GM04504 (cell line): ENCODE measurements at regions not wholly inside any gene's neighbourhood (a gene's known extent, or its start where the extent isn't known, plus 50 kb on each side); places are given as distances from the start of the nearest gene placed in this dataset.
"Not testable (repeated sequence)": the region's sequence is repeated elsewhere in the genome, so short reads cannot be mapped to it uniquely, and the experiment has no call there.

Experiments used
- DNase-seq: peaks from one replicate; pipeline ENCODE4 v3.0.0-alpha.2; 2012; ENCODE audit warnings: low read depth

GRCh38 chr14:28120391-28120790 lies 646.2 kb upstream of the FOXG1 start:
- no peak for DNase-seq

GRCh38 chr14:28121512-28122297 lies 644.9 kb upstream of the FOXG1 start:
- no peak for DNase-seq

GRCh38 chr14:28130610-28131284 lies 635.8 kb upstream of the FOXG1 start:
- no peak for DNase-seq

GRCh38 chr14:28138341-28138740 lies 628.2 kb upstream of the FOXG1 start:
- no peak for DNase-seq

GRCh38 chr14:28141662-28142061 lies 624.9 kb upstream of the FOXG1 start:
- DNase-seq: no peak

GRCh38 chr14:28142400-28143015 lies 624.1 kb upstream of the FOXG1 start:
- DNase-seq: no peak

- DNase-seq: no peak
These were observed 623.3 kb upstream of the FOXG1 start for GRCh38 chr14:28143316-28143715.

- DNase-seq: no peak
These were observed 614.7 kb upstream of the FOXG1 start for GRCh38 chr14:28151926-28152325.

GRCh38 chr14:28152453-28153044 lies 614.0 kb upstream of the FOXG1 start:
- DNase-seq: no peak

- DNase-seq: no peak
These were observed 609.2 kb upstream of the FOXG1 start for GRCh38 chr14:28157289-28157869.

- no peak for DNase-seq
These were observed 608.4 kb upstream of the FOXG1 start for GRCh38 chr14:28157887-28158791.

- no peak for DNase-seq
These were observed 605.5 kb upstream of the FOXG1 start for GRCh38 chr14:28161040-28161439.

GRCh38 chr14:28163233-28163632 lies 603.4 kb upstream of the FOXG1 start:
- DNase-seq: no peak

GRCh38 chr14:28163897-28164296 lies 602.7 kb upstream of the FOXG1 start:
- DNase-seq: no peak

- not testable (repeated sequence) for DNase-seq
These were observed 578.4 kb upstream of the FOXG1 start for GRCh38 chr14:28187902-28188830.

GRCh38 chr14:28196878-28197277 lies 569.7 kb upstream of the FOXG1 start:
- no peak for DNase-seq

GRCh38 chr14:28220391-28220790 lies 546.2 kb upstream of the FOXG1 start:
- no peak for DNase-seq

GRCh38 chr14:28240909-28241308 lies 525.7 kb upstream of the FOXG1 start:
- no peak for DNase-seq

GRCh38 chr14:28242895-28243294 lies 523.7 kb upstream of the FOXG1 start:
- DNase-seq: no peak

GRCh38 chr14:28243600-28243999 lies 523.0 kb upstream of the FOXG1 start:
- DNase-seq: no peak
